ENCODE measurements at regions not wholly inside any gene's neighbourhood (a gene's known extent, or its start where the extent isn't known, plus 50 kb on each side); places are given as distances from the start of the nearest gene placed in this dataset.

DNA sequence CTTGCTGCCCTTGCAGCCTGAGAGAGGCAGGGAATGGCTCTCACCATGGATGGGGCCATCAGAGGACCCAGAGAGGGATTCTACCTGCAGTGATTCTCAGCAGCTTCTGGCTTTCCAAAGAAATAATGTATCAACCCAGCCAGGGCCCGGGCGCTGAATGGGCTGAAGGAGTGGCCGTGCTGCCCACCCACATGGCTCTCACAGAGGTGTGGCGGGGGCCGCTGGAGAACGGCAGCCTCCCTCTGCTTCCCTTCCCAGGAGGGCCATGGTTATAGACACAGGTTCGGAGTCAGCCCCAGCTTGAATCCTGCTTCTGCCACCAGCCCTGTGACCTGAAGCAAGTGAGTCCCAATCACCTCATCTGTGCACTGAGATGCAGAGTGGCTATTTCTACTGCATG, 82.7 kb downstream of the THAP12 start:
- no peak for DNase-seq (ENCODE audit: low read depth)

DNA sequence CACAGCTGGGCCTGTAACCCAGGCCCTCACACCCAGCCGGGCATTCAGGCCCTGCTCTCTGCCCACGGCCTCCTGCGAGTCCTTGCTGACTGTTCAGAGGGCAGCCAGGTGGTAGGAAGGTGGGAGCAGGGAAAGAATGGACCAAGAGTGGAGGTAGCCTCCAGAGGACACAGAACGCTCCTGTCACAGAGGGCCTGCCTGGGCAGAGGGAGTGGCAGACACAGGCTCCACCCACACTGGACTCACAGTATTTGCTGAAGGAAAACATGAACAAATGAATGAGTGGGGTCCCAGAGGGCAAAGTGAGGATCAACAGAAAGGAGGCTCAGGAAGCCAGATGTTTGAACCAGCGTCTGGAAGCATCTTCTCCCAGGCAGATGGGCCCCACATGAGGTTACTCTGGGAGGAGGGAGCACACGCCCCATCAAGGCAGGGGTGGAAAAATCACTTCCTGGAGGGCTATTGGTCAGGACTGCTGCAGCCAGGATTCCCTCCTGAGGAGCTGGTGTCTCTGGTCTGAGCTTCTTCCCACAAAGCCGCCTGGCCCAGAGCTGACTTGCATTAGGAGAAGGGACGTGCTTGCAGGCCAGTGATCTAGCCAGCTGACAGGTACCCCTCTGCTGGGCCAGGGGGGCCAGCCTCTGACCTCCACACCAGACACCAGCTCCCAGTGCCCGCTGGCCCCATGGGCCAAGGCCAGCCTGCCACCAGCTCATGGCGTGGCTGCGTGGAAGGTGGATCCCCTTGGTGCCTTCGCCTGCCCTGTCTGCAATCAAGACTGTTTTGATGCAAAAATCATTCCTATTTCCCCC, 84.0 kb downstream of the THAP12 start:
- DNase-seq (ENCODE audit: low read depth), result no peak

- DNase-seq (ENCODE audit: low read depth), result no peak
Measured at GRCh38 chr11:76293189-76293631, 86.9 kb upstream of the WNT11 start.

DNA sequence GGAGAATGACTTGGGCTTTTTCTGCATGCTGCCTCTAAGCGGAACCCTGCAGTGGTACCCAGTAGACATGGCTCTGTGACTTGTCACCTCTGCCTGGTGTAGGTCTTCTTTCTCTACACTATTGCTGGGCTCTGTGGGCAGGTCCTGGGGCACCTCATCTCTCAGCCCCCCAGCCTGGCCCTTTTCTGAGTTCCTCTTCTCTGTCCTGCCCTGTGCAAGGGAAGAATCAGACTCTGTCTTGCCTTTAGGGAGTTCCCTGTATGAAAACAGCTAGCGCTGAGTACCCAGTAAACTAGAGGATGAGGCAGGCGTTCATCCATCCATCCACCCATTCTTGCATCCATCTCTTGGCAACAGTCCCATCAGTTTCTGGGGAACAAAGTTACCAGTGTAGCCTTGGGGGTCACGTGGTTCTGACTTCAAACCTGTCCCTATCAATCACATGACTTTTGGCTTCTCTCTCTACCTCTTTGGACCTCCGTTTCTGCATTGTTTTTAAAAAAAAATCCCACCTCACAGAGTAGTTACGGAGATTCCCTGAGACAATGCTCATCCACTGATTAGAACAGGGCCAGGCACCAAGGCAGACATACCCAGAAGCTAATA, 86.4 kb upstream of the WNT11 start:
- no peak for DNase-seq (ENCODE audit: low read depth)

GRCh38 chr11:76291576-76292526, 85.5 kb upstream of the WNT11 start:
- peak; percentile 28 for DNase-seq (ENCODE audit: low read depth)

DNA sequence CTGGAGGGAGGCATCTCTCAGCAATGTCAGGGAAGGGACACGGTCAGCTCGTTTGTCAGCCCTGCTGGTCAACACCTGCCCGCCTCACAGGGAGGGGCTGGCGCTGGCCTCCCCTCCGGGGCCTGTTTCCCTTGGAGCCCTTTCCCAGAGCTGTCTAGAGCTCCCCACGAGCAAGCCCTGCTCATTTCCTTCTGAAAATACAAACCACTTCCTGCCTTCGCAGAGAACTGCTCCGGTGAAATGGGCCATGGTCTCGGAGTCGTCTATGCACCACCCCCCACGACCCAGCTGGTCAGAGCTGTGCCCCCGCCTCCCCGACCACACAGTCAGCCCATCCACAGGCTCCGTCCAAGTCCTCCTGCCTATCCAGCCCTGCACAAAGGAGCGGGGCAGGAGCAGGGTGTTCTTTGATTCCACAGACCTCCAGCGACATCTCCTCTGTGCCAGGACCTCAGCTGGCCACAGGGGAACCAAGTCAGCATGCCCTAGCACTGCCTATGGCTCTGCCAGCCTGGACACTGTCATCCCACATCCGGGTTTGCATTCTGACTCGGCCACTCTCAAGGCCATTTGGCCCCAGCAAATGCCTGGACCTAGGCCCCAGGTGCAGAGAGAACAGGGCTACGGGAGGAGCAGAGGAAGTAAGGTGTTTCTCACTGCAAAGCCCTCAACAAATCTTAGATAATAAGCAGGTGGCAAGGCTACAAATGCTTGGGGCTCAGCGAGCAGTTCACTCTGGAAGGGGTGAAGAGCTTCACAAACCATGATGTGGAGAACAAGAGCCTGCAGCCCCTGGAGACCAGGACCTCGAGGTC, 82.1 kb upstream of the WNT11 start:
- no peak for DNase-seq (ENCODE audit: low read depth)

DNA sequence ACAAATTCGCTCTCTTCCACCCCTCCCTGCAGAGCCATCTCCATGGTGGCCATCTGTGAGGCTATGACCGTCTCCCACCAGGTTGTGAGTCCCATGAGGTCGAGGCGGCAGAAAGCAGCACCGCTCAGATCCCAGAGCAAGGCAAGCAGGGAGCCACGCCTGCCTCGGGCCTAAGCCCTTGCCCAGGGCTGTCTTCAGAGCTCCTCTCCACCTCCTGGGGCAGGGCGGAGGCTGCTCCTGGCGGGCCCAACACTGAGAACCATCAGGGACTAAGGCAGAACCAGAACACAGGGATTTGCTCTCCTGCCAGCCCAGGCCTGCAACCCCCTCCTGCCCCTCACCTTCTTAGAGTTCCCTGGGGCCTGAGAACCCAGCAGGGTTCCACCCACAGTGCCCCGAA, 80.9 kb upstream of the WNT11 start:
- no peak for DNase-seq (ENCODE audit: low read depth)

- no peak for DNase-seq (ENCODE audit: low read depth)
Measured at GRCh38 chr11:76285397-76286104, 79.2 kb upstream of the WNT11 start.

GRCh38 chr11:76284161-76284560, 77.9 kb upstream of the WNT11 start:
- DNase-seq (ENCODE audit: low read depth), result no peak

DNA sequence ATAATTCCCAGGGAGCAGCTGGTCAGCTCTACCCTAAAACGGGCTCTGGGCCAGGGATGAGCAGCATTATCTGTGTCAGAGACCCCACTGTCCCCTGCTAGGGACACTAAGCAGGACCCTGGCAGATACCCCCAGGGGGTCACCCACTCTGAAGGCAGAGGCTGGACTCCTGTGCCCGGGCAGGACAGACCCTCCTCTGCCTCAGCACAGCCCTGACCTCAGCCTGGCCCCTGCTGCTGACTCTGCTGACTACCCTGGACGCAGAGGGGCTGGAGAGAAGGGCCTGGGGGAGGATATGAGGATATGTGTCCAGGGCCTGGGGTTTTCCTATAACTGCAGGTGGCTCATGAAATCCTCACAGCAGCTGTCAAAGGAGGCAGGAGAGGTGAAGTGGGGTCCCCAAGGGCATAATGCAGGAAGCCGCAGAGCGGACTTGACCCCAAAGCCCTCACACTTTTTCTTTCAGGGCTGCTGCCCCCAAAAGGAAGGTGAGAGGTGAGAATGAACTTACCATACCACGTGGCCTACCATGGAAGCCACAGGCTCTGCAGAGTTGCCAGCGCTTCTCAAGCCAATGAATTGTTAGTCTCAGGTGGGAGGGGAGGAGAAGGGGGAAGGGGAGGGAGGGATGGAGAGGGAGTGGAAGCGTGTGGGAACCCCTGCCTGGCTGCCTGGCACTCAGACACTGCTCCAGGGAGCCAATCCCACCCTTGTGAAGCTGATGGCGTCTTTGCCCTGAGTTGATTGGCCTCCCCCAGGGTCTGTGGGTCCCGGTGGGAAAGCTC, 76.7 kb upstream of the WNT11 start:
- DNase-seq (ENCODE audit: low read depth), result no peak

- DNase-seq (ENCODE audit: low read depth), result no peak
Measured at GRCh38 chr11:76282172-76282571, 75.9 kb upstream of the WNT11 start.

- DNase-seq (ENCODE audit: low read depth), result no peak
Measured at GRCh38 chr11:76281558-76281906, 75.2 kb upstream of the WNT11 start.

- no peak for DNase-seq (ENCODE audit: low read depth)
Measured at GRCh38 chr11:76280882-76281557, 74.7 kb upstream of the WNT11 start.

DNA sequence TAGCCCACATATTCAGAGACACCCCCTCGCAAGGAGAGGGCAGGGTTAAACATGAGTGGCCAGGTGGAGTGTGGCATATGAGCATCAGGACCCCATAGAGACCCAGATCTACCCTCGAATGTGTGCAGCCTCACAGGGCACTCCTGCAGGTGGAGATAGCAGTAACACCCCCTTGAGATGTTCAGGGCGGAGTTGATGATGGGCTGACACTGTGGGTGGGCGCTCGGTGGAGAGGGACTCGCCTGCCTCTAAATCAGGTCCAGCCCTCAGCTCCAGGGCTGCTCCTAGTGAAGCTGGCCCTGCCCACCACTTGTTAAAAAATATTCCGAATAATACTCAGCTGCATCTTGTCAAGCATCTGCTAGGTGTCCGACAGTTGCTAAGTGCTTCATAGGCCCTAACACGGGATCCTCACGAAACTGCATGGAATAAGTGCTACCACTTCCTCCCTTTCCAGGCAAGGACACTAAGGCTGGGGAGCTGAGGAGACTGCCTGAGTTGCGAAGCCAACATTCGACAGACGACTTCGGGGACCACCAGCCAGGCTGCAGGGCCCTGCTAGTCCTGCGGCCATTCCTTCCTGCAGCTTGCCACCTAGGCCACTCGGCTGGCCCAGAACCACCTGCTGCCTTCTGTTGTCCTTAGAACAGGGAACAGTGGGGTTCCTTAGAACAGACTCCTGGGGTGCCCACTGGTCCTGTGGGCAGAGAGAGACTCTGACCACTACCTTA, 74.0 kb upstream of the WNT11 start:
- DNase-seq (ENCODE audit: low read depth), result no peak

GRCh38 chr11:76279646-76280045, 73.3 kb upstream of the WNT11 start:
- DNase-seq (ENCODE audit: low read depth), result no peak

GRCh38 chr11:76279038-76279437, 72.7 kb upstream of the WNT11 start:
- DNase-seq (ENCODE audit: low read depth), result no peak

- no peak for DNase-seq (ENCODE audit: low read depth)
Measured at GRCh38 chr11:76278526-76278925, 72.2 kb upstream of the WNT11 start.

- DNase-seq (ENCODE audit: low read depth), result no peak
Measured at GRCh38 chr11:76277298-76278175, 71.2 kb upstream of the WNT11 start.
